ENCODE measurements at regions not wholly inside any gene's neighbourhood (a gene's known extent, or its start where the extent isn't known, plus 50 kb on each side); places are given as distances from the start of the nearest gene placed in this dataset.
A peak's percentile ranks its signal among the peaks of the same experiment; 100 is the strongest.
"Not testable (repeated sequence)": the region's sequence is repeated elsewhere in the genome, so short reads cannot be mapped to it uniquely, and the experiment has no call there.

DNA sequence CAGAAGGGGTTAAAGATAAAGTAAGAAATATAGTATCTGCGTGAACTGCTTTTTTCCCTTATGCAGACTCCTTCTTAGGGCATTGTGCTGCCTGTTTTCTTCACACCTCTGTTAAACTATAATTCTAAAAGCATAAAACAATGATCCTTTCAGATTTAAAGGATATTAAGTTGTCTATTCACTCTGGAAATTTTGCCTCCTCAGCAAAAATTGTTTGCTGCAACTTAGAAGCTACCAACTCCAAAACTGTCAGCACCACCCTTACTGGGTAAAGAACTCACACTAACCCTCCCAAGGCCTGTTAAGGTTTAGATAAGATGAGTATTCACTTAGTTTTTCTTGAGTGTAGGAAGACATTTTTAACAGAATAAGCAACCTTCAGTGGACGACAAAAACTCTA lies 259.5 kb downstream of the KDM5D start:
- Mint-ChIP-seq H3K4me3 (no peak overlapping the region), H3K9me3 (peaks cover 9% of the 10 kb centered on the region), H3K4me1 (ENCODE audit: low read depth) (peaks cover 4% of the 10 kb centered on the region), H3K27ac (no peak overlapping the region), H3K27me3 (ENCODE audit: low read depth) (no peaks in the 10 kb centered on the region), H3K36me3 (ENCODE audit: low read depth) (peaks cover 16% of the 10 kb centered on the region)
- DNase-seq (ENCODE audit: low spot score), result no peak

DNA sequence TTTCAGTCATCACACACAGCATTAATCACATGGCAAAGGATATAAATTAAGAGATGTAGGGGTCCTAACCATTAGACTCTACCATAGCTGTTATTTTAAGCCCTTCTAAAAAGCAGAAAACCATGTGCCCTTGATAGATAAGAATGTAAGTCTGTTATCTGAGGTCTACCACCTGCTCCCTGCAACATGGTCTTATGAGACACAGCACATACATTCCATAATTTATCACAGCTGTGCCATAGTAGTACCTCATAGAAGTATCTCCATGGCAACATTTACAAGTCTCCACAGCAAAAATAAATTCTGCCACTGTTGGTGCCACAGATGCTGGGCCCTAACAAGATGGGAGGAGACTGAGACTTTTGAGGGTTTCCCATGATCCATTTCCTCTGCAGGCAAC lies 265.4 kb downstream of the KDM5D start:
- H3K27me3 Mint-ChIP-seq (ENCODE audit: low read depth), result no peaks in the 10 kb centered on the region
- no peak overlapping the region for H3K27ac Mint-ChIP-seq
- H3K4me3 Mint-ChIP-seq, result no peak overlapping the region
- no peaks in the 10 kb centered on the region for H3K9me3 Mint-ChIP-seq
- peaks cover 3% of the 10 kb centered on the region for H3K4me1 Mint-ChIP-seq (ENCODE audit: low read depth)
- peaks cover 27% of the 10 kb centered on the region for H3K36me3 Mint-ChIP-seq (ENCODE audit: low read depth)
- DNase-seq (ENCODE audit: low spot score), result no peak

DNA sequence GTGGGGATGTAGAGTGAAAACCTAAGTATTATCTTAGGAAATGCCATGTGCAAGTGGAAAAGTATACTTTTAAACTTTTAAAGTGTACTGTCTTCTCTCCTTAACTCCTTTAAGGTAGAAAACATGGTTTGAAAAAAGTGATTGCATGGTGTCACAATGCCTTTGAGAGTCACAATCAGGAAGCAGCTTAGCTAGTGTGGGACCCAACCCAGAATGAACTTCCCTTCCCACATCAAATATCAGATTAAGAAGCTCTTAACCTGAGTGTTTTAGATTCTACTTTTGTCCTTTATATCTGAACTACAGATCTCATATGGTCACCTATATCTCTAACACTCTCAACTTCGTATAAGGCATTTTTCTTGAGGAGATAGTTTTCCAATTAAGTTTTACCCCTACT lies 266.6 kb downstream of the KDM5D start:
- no peak overlapping the region for H3K4me3 Mint-ChIP-seq
- H3K9me3 Mint-ChIP-seq, result no peaks in the 10 kb centered on the region
- H3K27ac Mint-ChIP-seq, result no peak overlapping the region
- H3K36me3 Mint-ChIP-seq (ENCODE audit: low read depth), result peaks cover 27% of the 10 kb centered on the region
- H3K4me1 Mint-ChIP-seq (ENCODE audit: low read depth), result peaks cover 3% of the 10 kb centered on the region
- no peaks in the 10 kb centered on the region for H3K27me3 Mint-ChIP-seq (ENCODE audit: low read depth)
- no peak for DNase-seq (ENCODE audit: low spot score)

DNA sequence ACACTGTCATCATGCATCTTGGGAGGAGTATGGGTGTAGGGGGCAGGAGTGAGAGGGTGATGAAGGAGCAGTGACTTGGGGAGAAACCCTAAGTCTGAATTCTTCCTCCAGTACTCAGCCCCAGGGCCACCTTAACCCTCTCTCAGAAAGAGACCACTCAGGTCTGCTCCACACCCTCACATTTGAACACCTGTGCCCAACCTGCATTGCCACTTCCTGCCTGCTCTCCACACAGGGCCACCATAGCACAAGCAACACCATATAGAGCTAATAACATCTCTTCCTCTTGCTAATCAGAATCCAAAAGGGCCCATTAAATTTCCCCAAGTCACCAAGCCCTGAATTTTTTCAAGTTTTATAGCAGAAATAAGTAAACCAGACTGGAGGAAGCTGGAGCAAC lies 278.7 kb downstream of the KDM5D start:
- H3K27me3 Mint-ChIP-seq (ENCODE audit: low read depth), result no peaks in the 10 kb centered on the region
- no peaks in the 10 kb centered on the region for H3K9me3 Mint-ChIP-seq
- H3K36me3 Mint-ChIP-seq (ENCODE audit: low read depth), result peaks cover 12% of the 10 kb centered on the region
- no peak overlapping the region for H3K27ac Mint-ChIP-seq
- DNase-seq (ENCODE audit: low spot score), result no peak
- no peaks in the 10 kb centered on the region for H3K4me1 Mint-ChIP-seq (ENCODE audit: low read depth)
- no peak overlapping the region for H3K4me3 Mint-ChIP-seq

DNA sequence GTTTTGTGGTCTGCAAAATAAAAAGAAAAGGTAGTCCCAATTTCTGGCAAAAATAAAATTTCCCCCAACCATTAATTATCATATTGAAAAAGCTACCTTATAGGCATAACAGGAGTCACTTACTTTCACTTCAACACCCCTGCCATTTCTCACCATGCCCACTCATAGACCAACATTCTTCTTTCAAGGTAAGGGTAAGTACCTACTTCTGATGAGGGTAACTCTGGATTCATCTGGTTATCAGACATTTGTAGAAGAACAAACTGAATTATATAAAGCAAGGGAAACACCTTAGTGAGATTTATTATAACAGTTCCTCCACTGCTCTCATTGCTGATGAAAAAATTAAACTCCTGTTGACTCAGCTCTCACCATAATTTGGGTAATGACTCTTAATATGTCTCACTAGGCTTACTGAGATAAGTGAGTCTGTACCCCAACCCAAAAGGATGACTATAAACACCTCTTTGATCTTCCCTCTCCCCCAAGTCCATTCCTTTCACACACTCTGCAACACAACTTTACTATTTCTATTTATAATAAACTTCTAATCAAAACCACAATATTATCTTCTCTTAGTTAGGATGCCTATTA lies 287.6 kb downstream of the KDM5D start:
- no peaks in the 10 kb centered on the region for H3K4me1 Mint-ChIP-seq (ENCODE audit: low read depth)
- no peak overlapping the region for H3K4me3 Mint-ChIP-seq
- no peak overlapping the region for H3K27ac Mint-ChIP-seq
- no peak for DNase-seq (ENCODE audit: low spot score)
- H3K27me3 Mint-ChIP-seq (ENCODE audit: low read depth), result no peaks in the 10 kb centered on the region
- H3K36me3 Mint-ChIP-seq (ENCODE audit: low read depth), result peaks cover 16% of the 10 kb centered on the region
- H3K9me3 Mint-ChIP-seq, result peaks cover 3% of the 10 kb centered on the region

DNA sequence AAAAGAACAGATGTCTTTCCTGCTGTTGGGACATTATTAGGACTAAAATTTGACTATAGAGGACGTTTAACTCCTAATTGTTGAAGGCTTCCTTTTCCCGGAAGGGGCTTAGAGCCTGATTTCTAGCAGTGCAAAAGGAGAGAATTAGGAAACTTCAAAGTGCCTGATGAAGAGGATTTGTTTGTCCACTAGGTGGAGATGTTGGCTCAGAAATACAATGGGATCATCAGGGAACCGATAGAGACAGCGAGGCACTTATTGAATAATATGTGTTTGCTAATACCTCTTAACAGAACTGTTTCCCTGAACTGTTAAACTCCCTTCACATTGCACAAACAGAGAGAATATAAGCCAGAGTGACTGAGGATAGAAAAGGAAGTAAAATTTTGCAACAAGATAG lies 311.5 kb downstream of the KDM5D start:
- no peak overlapping the region for H3K4me3 Mint-ChIP-seq
- peak; percentile 3 for DNase-seq (ENCODE audit: low spot score)
- peaks cover 9% of the 10 kb centered on the region for H3K27me3 Mint-ChIP-seq (ENCODE audit: low read depth)
- peaks cover 8% of the 10 kb centered on the region for H3K4me1 Mint-ChIP-seq (ENCODE audit: low read depth)
- no peaks in the 10 kb centered on the region for H3K9me3 Mint-ChIP-seq
- H3K36me3 Mint-ChIP-seq (ENCODE audit: low read depth), result no peaks in the 10 kb centered on the region
- H3K27ac Mint-ChIP-seq, result peak overlapping the region; percentile 37

DNA sequence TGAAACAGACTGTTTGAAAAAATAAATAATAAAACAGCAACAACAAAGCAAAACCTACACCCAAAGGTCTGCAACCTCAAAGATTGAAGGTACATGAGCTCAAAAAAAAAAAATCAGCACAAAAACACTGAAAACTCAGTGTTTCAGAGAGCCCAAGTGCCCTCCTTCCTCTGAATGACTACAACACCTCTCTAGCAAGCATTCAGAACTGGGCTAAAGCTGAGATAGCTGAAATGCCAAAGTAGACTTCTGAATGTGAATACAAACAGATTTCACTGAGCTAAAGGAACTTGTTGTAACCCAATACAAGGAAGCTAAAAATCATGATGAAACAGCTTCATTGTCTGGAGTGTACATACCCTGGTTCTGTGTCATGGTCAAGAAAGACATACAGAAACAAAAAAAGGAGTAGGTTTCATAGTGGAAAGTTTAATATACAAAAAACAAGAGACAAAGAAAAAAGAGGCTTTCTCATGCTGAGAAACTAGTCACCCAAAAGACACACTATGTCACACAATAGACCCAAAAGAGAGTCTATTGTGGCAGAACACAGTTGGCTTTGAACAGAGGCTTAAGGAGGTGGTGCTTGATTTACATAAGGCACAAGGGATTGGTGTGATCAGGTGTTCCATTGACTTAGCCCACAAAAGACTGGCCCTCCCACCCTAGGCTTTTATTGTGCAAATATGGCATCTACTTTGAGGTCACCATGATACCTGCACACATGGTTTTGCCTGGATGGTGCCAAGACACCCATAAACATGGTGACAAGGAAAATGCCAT lies 316.6 kb downstream of the KDM5D start:
- DNase-seq (ENCODE audit: low spot score), result no peak
- Mint-ChIP-seq H3K4me3 (no peak overlapping the region), H3K27me3 (ENCODE audit: low read depth) (peaks cover 8% of the 10 kb centered on the region), H3K4me1 (ENCODE audit: low read depth) (peaks cover under 1% of the 10 kb centered on the region), H3K36me3 (ENCODE audit: low read depth) (no peaks in the 10 kb centered on the region), H3K9me3 (no peaks in the 10 kb centered on the region), H3K27ac (no peak overlapping the region)

DNA sequence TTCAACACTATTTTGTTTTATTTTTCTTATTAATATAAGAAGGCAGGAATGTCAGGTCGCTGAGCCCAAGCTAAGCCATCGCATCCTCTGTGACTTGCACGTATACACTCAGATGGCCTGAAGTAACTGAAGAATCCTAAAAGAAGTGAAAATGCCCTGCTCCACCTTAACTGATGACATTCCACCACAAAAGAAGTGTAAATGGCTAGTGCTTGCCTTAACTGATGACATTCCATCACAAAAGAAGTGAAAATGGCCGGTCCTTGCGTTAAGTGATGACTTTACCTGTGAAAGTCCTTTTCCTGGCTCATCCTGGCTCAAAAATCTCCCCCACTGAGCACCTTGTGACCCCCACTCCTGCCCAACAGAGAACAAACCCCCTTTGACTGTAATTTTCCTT lies 317.3 kb downstream of the KDM5D start:
- not testable (repeated sequence) for H3K36me3 Mint-ChIP-seq (ENCODE audit: low read depth); H3K27ac Mint-ChIP-seq; H3K4me3 Mint-ChIP-seq; H3K9me3 Mint-ChIP-seq; DNase-seq (ENCODE audit: low spot score); H3K4me1 Mint-ChIP-seq (ENCODE audit: low read depth)
- peaks cover 11% of the 10 kb centered on the region for H3K27me3 Mint-ChIP-seq (ENCODE audit: low read depth)

DNA sequence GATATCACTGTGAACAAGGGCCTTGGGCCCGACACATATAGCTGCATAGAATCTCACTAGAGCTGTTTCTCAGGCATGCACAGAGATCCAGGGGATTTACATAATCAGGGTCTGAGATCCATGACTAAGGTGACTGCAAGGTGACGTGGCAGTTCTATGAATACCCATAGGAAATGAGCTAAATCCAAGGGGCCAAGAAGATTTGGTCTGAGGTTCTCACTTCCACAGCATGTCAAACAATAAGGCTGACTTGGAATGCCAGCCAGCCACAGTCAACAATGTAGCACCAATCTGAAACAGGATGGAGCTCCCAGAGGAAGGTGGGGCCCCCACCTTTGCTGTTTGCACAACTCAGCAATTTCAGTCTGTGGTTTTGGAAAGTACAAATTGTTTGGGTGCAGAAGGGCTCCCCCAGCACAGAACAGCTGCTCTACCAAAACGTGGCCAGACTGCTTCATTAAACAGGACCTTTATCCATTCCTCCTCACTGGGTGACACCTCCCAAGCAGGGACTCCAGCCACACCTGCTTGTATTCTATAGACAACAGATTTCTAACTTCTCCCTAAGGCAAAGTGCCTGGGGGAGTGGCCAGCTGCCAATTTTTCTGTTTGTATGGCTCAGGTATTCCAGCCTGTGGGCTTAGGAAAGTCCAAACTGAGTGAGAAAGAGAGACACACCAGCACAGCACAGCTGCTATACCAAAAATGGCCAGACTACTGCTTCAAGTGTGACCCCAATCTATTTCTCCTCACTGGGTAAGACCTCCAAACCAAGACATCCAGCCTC lies 333.4 kb downstream of the KDM5D start:
- no peak for DNase-seq (ENCODE audit: low spot score)
- H3K27me3 Mint-ChIP-seq (ENCODE audit: low read depth), result no peaks in the 10 kb centered on the region
- H3K9me3 Mint-ChIP-seq, result no peaks in the 10 kb centered on the region
- H3K4me3 Mint-ChIP-seq, result no peak overlapping the region
- H3K36me3 Mint-ChIP-seq (ENCODE audit: low read depth), result no peaks in the 10 kb centered on the region
- H3K27ac Mint-ChIP-seq, result no peak overlapping the region
- H3K4me1 Mint-ChIP-seq (ENCODE audit: low read depth), result peaks cover 2% of the 10 kb centered on the region

DNA sequence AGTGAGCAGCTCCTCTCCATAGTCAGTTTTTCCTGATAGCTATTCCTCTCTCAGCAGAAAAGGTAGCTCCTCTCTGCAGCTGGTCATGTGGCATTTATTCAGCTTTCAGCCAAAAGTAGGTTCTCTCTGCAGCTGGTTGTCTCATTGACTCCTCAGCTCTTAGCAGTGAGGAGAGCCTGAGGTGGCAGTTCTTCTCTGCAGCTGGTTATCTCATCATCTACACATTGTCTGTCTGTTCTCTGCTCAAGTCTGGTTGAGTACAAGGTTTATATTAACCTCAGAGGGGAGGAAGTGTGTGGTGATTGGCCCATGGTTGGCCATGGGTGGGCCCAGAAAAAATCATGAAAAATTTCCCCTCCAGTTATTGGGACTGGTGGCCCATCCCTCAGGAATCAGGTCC lies 338.3 kb downstream of the KDM5D start:
- no peak for DNase-seq (ENCODE audit: low spot score)
- no peak overlapping the region for H3K27ac Mint-ChIP-seq
- peaks cover 9% of the 10 kb centered on the region for H3K4me1 Mint-ChIP-seq (ENCODE audit: low read depth)
- no peaks in the 10 kb centered on the region for H3K27me3 Mint-ChIP-seq (ENCODE audit: low read depth)
- H3K9me3 Mint-ChIP-seq, result no peaks in the 10 kb centered on the region
- peak overlapping the region; percentile 55 for H3K4me3 Mint-ChIP-seq
- H3K36me3 Mint-ChIP-seq (ENCODE audit: low read depth), result no peaks in the 10 kb centered on the region

DNA sequence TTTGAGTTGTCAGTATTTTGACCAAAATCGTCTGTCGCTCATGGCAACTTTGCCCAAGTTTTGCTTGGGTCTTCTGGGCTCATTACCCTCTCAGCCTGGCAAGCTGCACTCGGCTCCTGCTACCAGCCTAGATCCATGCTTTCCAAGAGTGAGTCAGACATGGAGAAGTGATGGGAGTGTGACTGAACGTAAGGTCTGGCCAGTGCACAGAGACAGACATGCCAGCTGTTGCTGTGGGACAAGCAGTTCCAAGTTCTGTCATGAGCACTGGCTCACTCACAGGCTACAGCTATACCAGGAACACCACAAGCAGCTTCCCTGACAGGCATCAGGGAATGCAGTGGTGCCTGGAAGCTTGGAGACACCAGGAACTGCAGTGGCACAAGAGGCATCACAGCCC lies 338.9 kb downstream of the KDM5D start:
- no peak overlapping the region for H3K27ac Mint-ChIP-seq

DNA sequence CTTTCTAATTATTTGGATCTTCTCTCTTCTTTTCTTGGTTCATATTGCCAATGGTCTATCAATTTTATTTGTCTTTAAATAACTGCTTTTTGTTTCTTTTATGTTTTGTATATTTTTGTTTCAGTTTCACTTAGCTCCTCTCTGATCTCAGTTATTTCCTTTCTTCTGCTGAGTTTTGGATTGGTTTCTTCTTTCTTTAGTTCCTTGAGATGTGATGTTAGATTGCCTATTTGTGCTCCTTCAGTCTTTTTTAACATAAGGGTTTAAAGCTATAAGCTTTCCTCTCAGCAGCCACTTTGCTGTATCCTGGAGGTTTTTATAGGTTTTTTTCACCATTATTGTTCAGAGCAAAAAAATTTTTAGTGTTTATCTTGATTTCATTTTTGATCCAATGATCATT lies 351.6 kb downstream of the KDM5D start:
- DNase-seq (ENCODE audit: low spot score), result no peak
- Mint-ChIP-seq H3K4me1 (ENCODE audit: low read depth) (peaks cover 9% of the 10 kb centered on the region), H3K9me3 (no peaks in the 10 kb centered on the region), H3K36me3 (ENCODE audit: low read depth) (no peaks in the 10 kb centered on the region), H3K27me3 (ENCODE audit: low read depth) (peaks cover 3% of the 10 kb centered on the region), H3K4me3 (peak overlapping the region; percentile 67), H3K27ac (peak overlapping the region; percentile 62)

More for the DNA sequence above, 338.9 kb downstream of the KDM5D start:
- no peaks in the 10 kb centered on the region for H3K36me3 Mint-ChIP-seq (ENCODE audit: low read depth)
- peak overlapping the region; percentile 55 for H3K4me3 Mint-ChIP-seq
- no peak for DNase-seq (ENCODE audit: low spot score)
- H3K27me3 Mint-ChIP-seq (ENCODE audit: low read depth), result no peaks in the 10 kb centered on the region
- H3K9me3 Mint-ChIP-seq, result no peaks in the 10 kb centered on the region
- H3K4me1 Mint-ChIP-seq (ENCODE audit: low read depth), result peaks cover 9% of the 10 kb centered on the region

DNA sequence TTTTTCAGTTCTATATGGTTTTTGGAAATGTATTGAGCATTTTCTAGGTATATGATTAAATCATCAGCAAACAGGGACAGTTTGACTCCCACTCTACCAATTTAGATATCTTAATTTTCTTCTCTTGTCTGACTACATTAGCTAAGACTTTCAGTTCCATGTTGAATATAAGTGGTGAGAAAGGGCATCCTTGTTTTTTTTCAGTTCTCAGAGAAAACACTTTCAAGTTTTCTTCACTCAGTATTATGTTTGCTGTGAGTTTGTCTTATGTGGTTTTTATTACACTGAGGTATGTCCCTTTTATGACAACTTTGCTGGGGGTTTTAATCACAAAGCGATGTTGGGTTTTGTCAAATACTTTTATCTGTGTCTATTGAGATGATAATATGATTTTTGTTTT lies 352.6 kb downstream of the KDM5D start:
- Mint-ChIP-seq H3K36me3 (ENCODE audit: low read depth) (no peaks in the 10 kb centered on the region), H3K4me3 (no peak overlapping the region), H3K9me3 (no peaks in the 10 kb centered on the region), H3K27me3 (ENCODE audit: low read depth) (peaks cover 3% of the 10 kb centered on the region), H3K27ac (no peak overlapping the region), H3K4me1 (ENCODE audit: low read depth) (peaks cover 9% of the 10 kb centered on the region)
- no peak for DNase-seq (ENCODE audit: low spot score)

DNA sequence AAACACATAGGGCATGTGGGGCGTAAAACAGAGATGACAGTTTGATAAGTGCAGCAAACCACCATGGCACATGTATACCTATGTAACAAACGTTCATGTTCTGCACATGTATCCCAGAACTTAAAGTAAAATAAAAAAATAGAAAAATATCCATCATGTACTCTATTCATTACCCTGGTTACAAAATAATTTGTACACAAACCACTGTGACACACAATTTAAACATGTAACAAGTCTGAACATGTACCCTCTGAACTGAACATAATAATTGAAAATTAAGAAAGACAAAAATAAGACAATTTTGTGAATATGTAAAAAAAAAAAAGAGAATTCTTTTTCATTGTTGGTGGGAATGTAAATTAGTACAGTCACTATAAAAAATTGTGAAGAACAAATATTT lies 379.2 kb downstream of the KDM5D start:
- Mint-ChIP-seq H3K9me3 (no peaks in the 10 kb centered on the region), H3K4me1 (ENCODE audit: low read depth) (no peaks in the 10 kb centered on the region), H3K4me3 (no peak overlapping the region), H3K36me3 (ENCODE audit: low read depth) (no peaks in the 10 kb centered on the region), H3K27me3 (ENCODE audit: low read depth) (peaks cover 5% of the 10 kb centered on the region), H3K27ac (no peak overlapping the region)
- DNase-seq (ENCODE audit: low spot score), result no peak
